BLaER1 (cell line): ENCODE measurements at regions not wholly inside any gene's neighbourhood (a gene's known extent, or its start where the extent isn't known, plus 50 kb on each side); places are given as distances from the start of the nearest gene placed in this dataset.
A peak's percentile ranks its signal among the peaks of the same experiment; 100 is the strongest.
"Not testable (repeated sequence)": the region's sequence is repeated elsewhere in the genome, so short reads cannot be mapped to it uniquely, and the experiment has no call there.

ENCODE experiments used
- H3K27ac ChIP-seq: shearing (Covaris generic); formaldehyde crosslinking; 2 replicates; pipeline ENCODE4 v1.8.1; 2022
- H3K27me3 ChIP-seq: shearing (Covaris generic); formaldehyde crosslinking; 2 replicates; pipeline ENCODE4 v1.8.1; 2022
- H3K36me3 ChIP-seq: shearing (Covaris generic); formaldehyde crosslinking; 2 replicates; pipeline ENCODE4 v1.8.1; 2022
- H3K4me1 ChIP-seq: shearing (Covaris generic); formaldehyde crosslinking; 2 replicates; pipeline ENCODE4 v1.8.1; 2022
- H3K4me2 ChIP-seq: shearing (Covaris generic); formaldehyde crosslinking; 2 replicates; pipeline ENCODE4 v1.8.1; 2022
- H3K4me3 ChIP-seq: shearing (Covaris generic); formaldehyde crosslinking; 2 replicates; pipeline ENCODE4 v1.8.1; 2022
- H3K9ac ChIP-seq: shearing (Covaris generic); formaldehyde crosslinking; 2 replicates; pipeline ENCODE4 v1.8.1; 2022
- H3K9me3 ChIP-seq: shearing (Covaris generic); formaldehyde crosslinking; 2 replicates; pipeline ENCODE4 v1.8.1; 2022
- H4K20me1 ChIP-seq: shearing (Covaris generic); formaldehyde crosslinking; 2 replicates; pipeline ENCODE4 v1.8.1; 2022
- Cebpa-rat ChIP-seq: shearing (Covaris generic); IDR thresholded peaks from 2 replicates; pipeline ENCODE4 v1.8.1; 2022

DNA sequence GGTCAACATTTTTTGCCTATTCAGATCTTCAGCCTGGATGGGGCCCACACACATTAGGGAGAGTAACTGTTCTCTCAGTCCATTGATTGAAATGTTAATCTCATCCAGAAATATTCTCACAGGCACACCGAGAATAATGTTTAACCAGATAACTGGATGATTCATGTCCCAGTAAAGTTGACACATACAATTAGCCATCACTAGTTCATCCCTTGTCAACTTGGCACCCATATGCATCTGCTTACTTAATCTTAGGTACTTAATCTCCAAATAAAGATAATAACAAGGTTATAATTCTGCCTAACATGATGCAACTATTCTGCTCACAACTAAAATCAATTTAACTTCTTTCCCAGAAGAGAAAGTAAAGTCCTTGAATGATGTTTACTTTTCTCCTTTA lies 502.6 kb downstream of the ADRA2A start:
- no peaks in the 10 kb centered on the region for H3K36me3 ChIP-seq
- no peaks in the 10 kb centered on the region for H3K9me3 ChIP-seq
- H3K4me2 ChIP-seq, result no peak overlapping the region
- no peak overlapping the region for H3K27ac ChIP-seq
- H4K20me1 ChIP-seq, result no peaks in the 10 kb centered on the region
- H3K9ac ChIP-seq, result no peak overlapping the region
- TF ChIP-seq Cebpa-rat, result no peak
- H3K4me3 ChIP-seq, result no peak overlapping the region
- peaks cover 14% of the 10 kb centered on the region for H3K4me1 ChIP-seq
- no peaks in the 10 kb centered on the region for H3K27me3 ChIP-seq

GRCh38 chr10:111590703-111591102 lies 513.9 kb downstream of the ADRA2A start:
- TF ChIP-seq Cebpa-rat, result no peak
- no peaks in the 10 kb centered on the region for H3K4me1 ChIP-seq
- H3K9ac ChIP-seq, result no peak overlapping the region
- H3K9me3 ChIP-seq, result no peaks in the 10 kb centered on the region
- H3K27me3 ChIP-seq, result no peaks in the 10 kb centered on the region
- H3K27ac ChIP-seq, result no peak overlapping the region
- H3K36me3 ChIP-seq, result no peaks in the 10 kb centered on the region
- H3K4me2 ChIP-seq, result no peak overlapping the region
- H3K4me3 ChIP-seq, result no peak overlapping the region
- no peaks in the 10 kb centered on the region for H4K20me1 ChIP-seq

DNA sequence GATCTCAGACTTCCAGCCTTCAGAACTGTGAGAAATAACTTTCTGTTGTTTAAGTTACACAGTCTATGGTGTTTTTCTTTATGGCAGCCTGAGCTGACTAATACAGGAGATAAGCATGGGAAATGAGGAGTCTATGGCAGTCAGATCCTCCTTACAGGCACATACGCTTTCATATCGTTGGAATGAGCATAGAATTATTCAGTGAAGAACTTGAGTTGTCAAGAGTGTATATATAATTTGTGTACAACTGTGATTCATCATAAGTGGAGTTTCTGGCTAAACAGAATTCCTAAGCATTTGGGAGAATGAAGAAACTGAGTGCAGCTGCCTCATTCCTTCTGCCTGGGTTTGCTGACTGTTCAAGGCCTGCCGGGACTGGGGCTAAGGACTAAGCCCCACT lies 516.7 kb downstream of the ADRA2A start:
- Histone ChIP-seq H3K4me1 (no peaks in the 10 kb centered on the region), H3K36me3 (no peaks in the 10 kb centered on the region), H4K20me1 (no peaks in the 10 kb centered on the region), H3K9me3 (no peaks in the 10 kb centered on the region), H3K4me2 (no peak overlapping the region), H3K27ac (no peak overlapping the region), H3K9ac (no peak overlapping the region), H3K27me3 (no peaks in the 10 kb centered on the region), H3K4me3 (no peak overlapping the region)
- TF ChIP-seq Cebpa-rat, result no peak

GRCh38 chr10:111595173-111595572 lies 518.3 kb downstream of the ADRA2A start:
- Histone ChIP-seq H3K9ac (no peak overlapping the region), H3K27me3 (no peaks in the 10 kb centered on the region), H3K9me3 (no peaks in the 10 kb centered on the region), H3K4me2 (no peak overlapping the region), H4K20me1 (no peaks in the 10 kb centered on the region), H3K36me3 (no peaks in the 10 kb centered on the region), H3K27ac (no peak overlapping the region), H3K4me1 (no peaks in the 10 kb centered on the region), H3K4me3 (no peak overlapping the region)
- TF ChIP-seq Cebpa-rat, result no peak

DNA sequence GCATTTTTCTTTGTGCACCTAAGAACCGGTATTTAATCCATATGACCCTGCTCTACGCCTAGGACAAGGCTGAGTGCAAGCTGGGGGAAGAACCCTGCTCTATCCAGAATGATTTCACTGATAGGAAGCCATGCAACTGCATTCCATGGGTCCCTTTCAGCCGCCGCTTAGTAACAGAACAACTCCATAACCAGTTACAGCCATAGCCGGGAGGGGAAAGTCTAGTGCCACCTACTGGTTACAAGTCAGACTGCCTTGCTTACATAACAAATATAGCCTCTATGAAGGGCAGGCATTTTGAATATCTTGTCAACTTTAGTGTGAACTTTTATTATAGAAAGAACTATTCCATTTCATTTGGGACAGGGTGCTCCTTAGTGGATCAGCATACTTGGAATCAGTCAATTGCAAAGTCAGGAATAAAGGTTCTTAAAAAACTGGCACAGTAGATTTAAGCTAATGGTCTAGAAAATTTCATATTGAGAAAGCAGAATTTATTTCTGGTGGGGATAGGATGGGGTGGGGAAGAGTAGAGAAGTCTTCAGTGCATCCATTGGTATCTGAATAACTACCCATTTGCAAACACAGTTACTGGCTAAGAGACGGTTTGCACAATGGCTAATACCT lies 521.7 kb downstream of the ADRA2A start:
- no peak for TF ChIP-seq Cebpa-rat
- no peak overlapping the region for H3K4me2 ChIP-seq
- H3K9me3 ChIP-seq, result no peaks in the 10 kb centered on the region
- H3K4me3 ChIP-seq, result no peak overlapping the region
- no peaks in the 10 kb centered on the region for H3K4me1 ChIP-seq
- no peak overlapping the region for H3K27ac ChIP-seq
- no peak overlapping the region for H3K9ac ChIP-seq
- H4K20me1 ChIP-seq, result no peaks in the 10 kb centered on the region
- no peaks in the 10 kb centered on the region for H3K27me3 ChIP-seq
- H3K36me3 ChIP-seq, result no peaks in the 10 kb centered on the region

DNA sequence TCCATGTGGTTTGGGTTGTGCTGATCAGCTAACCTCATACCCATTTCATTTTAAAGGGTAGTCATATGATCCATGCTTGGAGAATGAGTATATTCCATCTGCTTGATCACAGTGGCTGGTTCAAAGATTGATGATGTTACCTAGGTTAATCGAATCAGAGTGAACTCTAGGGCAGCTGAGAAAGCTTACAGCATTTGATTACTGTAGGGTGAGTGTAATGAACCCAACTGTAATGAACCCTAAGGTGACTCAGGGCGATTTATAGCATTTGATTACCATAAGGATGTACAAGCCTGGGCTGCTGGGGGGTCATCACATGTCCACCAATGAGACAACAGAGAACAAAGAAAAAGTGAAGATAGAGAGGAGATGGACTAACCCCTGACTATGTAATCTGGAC lies 523.1 kb downstream of the ADRA2A start:
- no peaks in the 10 kb centered on the region for H3K36me3 ChIP-seq
- no peaks in the 10 kb centered on the region for H3K27me3 ChIP-seq
- H3K27ac ChIP-seq, result no peak overlapping the region
- H3K9ac ChIP-seq, result no peak overlapping the region
- H3K4me2 ChIP-seq, result no peak overlapping the region
- no peak overlapping the region for H3K4me3 ChIP-seq
- no peak for TF ChIP-seq Cebpa-rat
- H3K9me3 ChIP-seq, result no peaks in the 10 kb centered on the region
- H3K4me1 ChIP-seq, result no peaks in the 10 kb centered on the region
- no peaks in the 10 kb centered on the region for H4K20me1 ChIP-seq

DNA sequence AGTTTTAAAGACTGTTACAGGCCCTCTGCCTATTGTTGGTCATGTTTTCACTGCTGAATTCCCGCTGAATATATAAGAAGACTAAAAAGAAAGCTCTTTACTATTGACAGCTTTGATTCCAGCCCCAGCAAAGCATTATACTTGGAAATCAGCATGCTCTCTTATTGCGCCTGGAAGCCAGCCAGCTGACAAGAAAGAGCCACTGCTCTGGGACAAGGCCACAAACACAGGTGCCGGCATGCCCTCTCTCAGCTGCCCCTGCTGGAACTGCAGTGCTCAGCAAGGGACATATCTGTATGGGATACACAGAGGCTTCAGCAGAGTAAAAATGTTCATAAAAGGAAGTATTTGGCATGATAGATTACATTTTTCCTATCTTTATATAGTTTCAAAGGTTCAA lies 523.9 kb downstream of the ADRA2A start:
- no peaks in the 10 kb centered on the region for H4K20me1 ChIP-seq
- no peaks in the 10 kb centered on the region for H3K27me3 ChIP-seq
- H3K9ac ChIP-seq, result no peak overlapping the region
- no peak overlapping the region for H3K4me3 ChIP-seq
- no peaks in the 10 kb centered on the region for H3K4me1 ChIP-seq
- no peaks in the 10 kb centered on the region for H3K36me3 ChIP-seq
- no peak for TF ChIP-seq Cebpa-rat
- no peak overlapping the region for H3K4me2 ChIP-seq
- no peaks in the 10 kb centered on the region for H3K9me3 ChIP-seq
- no peak overlapping the region for H3K27ac ChIP-seq

DNA sequence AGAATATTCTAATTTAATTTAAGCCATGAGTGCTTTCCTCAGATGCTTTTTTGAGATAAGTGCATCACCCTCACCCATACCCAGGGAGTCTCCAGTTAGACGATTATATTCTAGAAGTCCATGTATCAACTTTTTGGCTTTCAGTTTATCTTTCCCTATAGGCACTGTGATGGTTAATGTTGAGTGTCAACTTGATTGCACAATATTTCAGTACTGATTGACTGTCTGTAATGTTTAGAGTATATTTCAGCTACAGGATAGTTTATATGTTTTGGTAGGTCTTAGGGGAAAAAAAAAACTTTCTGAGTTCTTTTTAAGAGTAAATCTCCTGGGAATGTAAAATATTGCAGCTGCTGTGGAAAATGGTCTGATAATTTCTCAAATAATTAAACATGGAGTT lies 535.4 kb downstream of the ADRA2A start:
- H3K4me1 ChIP-seq, result peaks cover 19% of the 10 kb centered on the region
- TF ChIP-seq Cebpa-rat, result peak; percentile 61; the same call in 1 of the 2 replicates

GRCh38 chr10:111634191-111634590 lies 549.4 kb downstream of the GPAM start:
- Histone ChIP-seq H3K36me3 (no peaks in the 10 kb centered on the region), H3K4me2 (no peak overlapping the region), H3K4me1 (no peaks in the 10 kb centered on the region), H3K4me3 (no peak overlapping the region), H4K20me1 (no peaks in the 10 kb centered on the region), H3K27ac (no peak overlapping the region), H3K9ac (no peak overlapping the region), H3K27me3 (no peaks in the 10 kb centered on the region), H3K9me3 (no peaks in the 10 kb centered on the region)
- no peak for TF ChIP-seq Cebpa-rat

More for the DNA sequence above, 535.4 kb downstream of the ADRA2A start:
- H3K27me3 ChIP-seq, result no peaks in the 10 kb centered on the region
- peak overlapping the region; percentile 40 for H3K4me2 ChIP-seq
- no peaks in the 10 kb centered on the region for H3K36me3 ChIP-seq
- no peak overlapping the region for H3K27ac ChIP-seq
- no peak overlapping the region for H3K9ac ChIP-seq
- no peak overlapping the region for H3K4me3 ChIP-seq
- no peaks in the 10 kb centered on the region for H3K9me3 ChIP-seq
- H4K20me1 ChIP-seq, result no peaks in the 10 kb centered on the region

- H4K20me1 ChIP-seq, result no peaks in the 10 kb centered on the region
- H3K36me3 ChIP-seq, result no peaks in the 10 kb centered on the region
- no peak for TF ChIP-seq Cebpa-rat
- H3K9ac ChIP-seq, result no peak overlapping the region
- peaks cover 22% of the 10 kb centered on the region for H3K9me3 ChIP-seq
- H3K4me3 ChIP-seq, result no peak overlapping the region
- H3K4me2 ChIP-seq, result no peak overlapping the region
- no peak overlapping the region for H3K27ac ChIP-seq
- H3K27me3 ChIP-seq, result no peaks in the 10 kb centered on the region
- H3K4me1 ChIP-seq, result no peaks in the 10 kb centered on the region
These were observed 537.5 kb downstream of the GPAM start for GRCh38 chr10:111646021-111646420.

DNA sequence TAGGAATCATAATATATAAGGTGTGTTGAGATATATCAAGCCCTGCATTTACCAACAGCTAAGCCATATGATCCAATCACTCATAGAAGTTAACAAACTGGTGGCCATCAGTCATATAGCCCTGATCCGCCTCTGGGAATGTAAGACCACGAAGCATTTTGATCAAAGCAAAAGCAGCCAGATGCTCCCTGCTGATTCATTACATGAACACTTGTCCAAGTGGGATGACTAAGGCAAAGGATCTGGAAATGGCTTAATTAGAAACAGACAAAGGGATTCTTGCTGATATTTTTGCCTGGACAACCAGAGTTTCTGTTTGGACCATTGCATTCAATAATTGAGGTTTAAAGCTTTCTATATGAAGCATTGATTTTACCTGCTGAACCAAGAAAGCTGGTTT lies 535.5 kb downstream of the GPAM start:
- Histone ChIP-seq H3K27me3 (no peaks in the 10 kb centered on the region), H3K4me2 (no peak overlapping the region), H3K4me3 (no peak overlapping the region), H3K27ac (no peak overlapping the region), H3K36me3 (no peaks in the 10 kb centered on the region), H3K9me3 (peaks cover 22% of the 10 kb centered on the region), H4K20me1 (no peaks in the 10 kb centered on the region), H3K9ac (no peak overlapping the region), H3K4me1 (no peaks in the 10 kb centered on the region)
- no peak for TF ChIP-seq Cebpa-rat

GRCh38 chr10:111649080-111649479 lies 534.5 kb downstream of the GPAM start:
- H4K20me1 ChIP-seq, H3K9ac ChIP-seq: not testable (repeated sequence)

More at GRCh38 chr10:111649080-111649479, 534.5 kb downstream of the GPAM start:
- H3K36me3 ChIP-seq, H3K27ac ChIP-seq, H3K4me3 ChIP-seq, H3K4me2 ChIP-seq, H3K27me3 ChIP-seq, H3K4me1 ChIP-seq: not testable (repeated sequence)
- H3K9me3 ChIP-seq, result peaks cover 22% of the 10 kb centered on the region
